HEK293T (cell line): ENCODE measurements at regions not wholly inside any gene's neighbourhood (a gene's known extent, or its start where the extent isn't known, plus 50 kb on each side); places are given as distances from the start of the nearest gene placed in this dataset.

Experiments used
- BHLHE40 ChIP-seq: fragments of 450-650 bp; IDR thresholded peaks from 2 replicates; pipeline ENCODE4 v1.6.1; 2016; ENCODE audit warnings: mild to moderate bottlenecking, moderate library complexity, borderline replicate concordance
- CTBP1 ChIP-seq: fragments of 450-650 bp; IDR thresholded peaks from 2 replicates; pipeline ENCODE4 v1.6.1; 2016; ENCODE audit warnings: borderline replicate concordance
- ELF4 ChIP-seq: fragments of 450-650 bp; IDR thresholded peaks from 2 replicates; pipeline ENCODE4 v1.6.1; 2017; ENCODE audit warnings: antibody characterized with exemption
- FOXA1 ChIP-seq: fragments of 450-650 bp; IDR thresholded peaks from 2 replicates; pipeline ENCODE4 v1.6.1; 2016; ENCODE audit warnings: mild to moderate bottlenecking
- FOXM1 ChIP-seq: fragments of 450-650 bp; IDR thresholded peaks from 2 replicates; pipeline ENCODE4 v1.6.1; 2017; ENCODE audit warnings: mild to moderate bottlenecking, borderline replicate concordance
- HDGF ChIP-seq: fragments of 450-650 bp; IDR thresholded peaks from 2 replicates; pipeline ENCODE4 v1.6.1; 2017; ENCODE audit warnings: antibody characterized with exemption, borderline replicate concordance
- LEF1 ChIP-seq: fragments of 450-650 bp; IDR thresholded peaks from 2 replicates; pipeline ENCODE4 v1.6.1; 2017; ENCODE audit warnings: mild to moderate bottlenecking, borderline replicate concordance
- NFRKB ChIP-seq: fragments of 450-650 bp; IDR thresholded peaks from 2 replicates; pipeline ENCODE4 v1.6.1; 2016; ENCODE audit warnings: mild to moderate bottlenecking, moderate library complexity
- PKNOX1 ChIP-seq: fragments of 450-650 bp; IDR thresholded peaks from 2 replicates; pipeline ENCODE4 v1.6.1; 2016
- SP1 ChIP-seq: fragments of 450-650 bp; IDR thresholded peaks from 2 replicates; pipeline ENCODE4 v1.6.1; 2017
- SUZ12 ChIP-seq: fragments of 450-650 bp; IDR thresholded peaks from 2 replicates; pipeline ENCODE4 v1.6.1; 2016; ENCODE audit warnings: mild to moderate bottlenecking
- TARDBP ChIP-seq: fragments of 450-650 bp; IDR thresholded peaks from 2 replicates; pipeline ENCODE4 v1.6.1; 2016
- ZNF384 ChIP-seq: fragments of 450-650 bp; IDR thresholded peaks from 2 replicates; pipeline ENCODE4 v1.6.1; 2016

GRCh38 chr1:230510496-230510895 lies 84.4 kb upstream of the PGBD5 start:
- TF ChIP-seq SP1 (no peak), PKNOX1 (no peak), TARDBP (no peak), CTBP1 (no peak), ELF4 (no peak), NFRKB (no peak), BHLHE40 (no peak), FOXA1 (no peak), LEF1 (no peak), SUZ12 (no peak), HDGF (no peak), ZNF384 (no peak), FOXM1 (no peak)
